ENCODE measurements at regions not wholly inside any gene's neighbourhood (a gene's known extent, or its start where the extent isn't known, plus 50 kb on each side); places are given as distances from the start of the nearest gene placed in this dataset.

GRCh38 chr6:44668976-44669934, 281.7 kb downstream of the CDC5L start:
- Mint-ChIP-seq H3K27me3 (no peaks in the 10 kb centered on the region), H3K4me3 (no peak overlapping the region), H3K27ac (no peak overlapping the region), H3K9me3 (no peaks in the 10 kb centered on the region), H3K36me3 (ENCODE audit: low read depth) (no peaks in the 10 kb centered on the region), H3K4me1 (ENCODE audit: low read depth) (no peaks in the 10 kb centered on the region)

- no peak overlapping the region for H3K4me3 Mint-ChIP-seq
- no peaks in the 10 kb centered on the region for H3K36me3 Mint-ChIP-seq (ENCODE audit: low read depth)
- no peaks in the 10 kb centered on the region for H3K9me3 Mint-ChIP-seq
- H3K4me1 Mint-ChIP-seq (ENCODE audit: low read depth) = no peaks in the 10 kb centered on the region
- no peak overlapping the region for H3K27ac Mint-ChIP-seq
- no peaks in the 10 kb centered on the region for H3K27me3 Mint-ChIP-seq
Observed at GRCh38 chr6:44670146-44670545, 282.6 kb downstream of the CDC5L start.

DNA sequence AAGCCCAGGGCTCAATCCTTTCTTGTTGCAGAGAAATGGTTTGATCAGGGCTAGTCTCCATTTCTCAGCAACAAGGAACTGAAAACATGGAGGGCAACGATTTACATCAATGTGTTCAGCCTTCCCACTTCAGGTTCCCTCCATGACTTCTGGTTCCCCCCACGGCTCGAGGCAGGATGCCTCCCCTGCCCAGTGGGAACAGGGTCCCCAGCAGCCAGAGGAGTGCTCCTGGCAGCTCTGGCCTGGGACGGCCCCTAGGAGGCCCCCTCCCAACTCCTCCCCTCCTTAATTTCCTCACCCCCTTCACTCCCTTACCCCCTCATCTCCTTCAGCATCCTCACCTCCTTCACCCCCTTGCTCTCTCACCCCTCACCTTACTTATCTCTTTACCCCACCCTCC, 283.8 kb downstream of the CDC5L start:
- Mint-ChIP-seq H3K4me3 (no peak overlapping the region), H3K9me3 (no peaks in the 10 kb centered on the region), H3K27me3 (peaks cover 4% of the 10 kb centered on the region), H3K4me1 (ENCODE audit: low read depth) (no peaks in the 10 kb centered on the region), H3K36me3 (ENCODE audit: low read depth) (no peaks in the 10 kb centered on the region), H3K27ac (no peak overlapping the region)

DNA sequence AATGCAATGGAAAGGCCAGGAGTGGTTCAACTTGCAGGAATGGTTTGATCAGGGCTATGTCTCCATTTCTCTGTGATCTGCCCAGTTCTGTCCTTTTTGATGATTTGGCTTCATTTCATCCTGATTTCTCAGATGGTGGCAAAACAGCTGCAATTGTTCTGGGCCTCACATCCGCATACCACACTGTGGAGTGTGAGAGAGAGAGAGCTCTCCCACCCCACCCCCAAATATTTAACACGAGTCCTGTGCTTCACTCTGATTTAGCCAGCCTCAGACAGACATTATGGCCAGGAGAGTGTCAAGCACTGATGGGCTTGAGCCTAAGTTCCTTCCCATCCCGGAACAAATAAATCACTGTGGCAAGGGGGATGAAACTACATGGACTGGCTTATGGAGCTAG, 284.6 kb downstream of the CDC5L start:
- Mint-ChIP-seq H3K27ac (no peak overlapping the region), H3K4me1 (ENCODE audit: low read depth) (no peaks in the 10 kb centered on the region), H3K36me3 (ENCODE audit: low read depth) (no peaks in the 10 kb centered on the region), H3K27me3 (peaks cover 4% of the 10 kb centered on the region), H3K4me3 (no peak overlapping the region), H3K9me3 (no peaks in the 10 kb centered on the region)

DNA sequence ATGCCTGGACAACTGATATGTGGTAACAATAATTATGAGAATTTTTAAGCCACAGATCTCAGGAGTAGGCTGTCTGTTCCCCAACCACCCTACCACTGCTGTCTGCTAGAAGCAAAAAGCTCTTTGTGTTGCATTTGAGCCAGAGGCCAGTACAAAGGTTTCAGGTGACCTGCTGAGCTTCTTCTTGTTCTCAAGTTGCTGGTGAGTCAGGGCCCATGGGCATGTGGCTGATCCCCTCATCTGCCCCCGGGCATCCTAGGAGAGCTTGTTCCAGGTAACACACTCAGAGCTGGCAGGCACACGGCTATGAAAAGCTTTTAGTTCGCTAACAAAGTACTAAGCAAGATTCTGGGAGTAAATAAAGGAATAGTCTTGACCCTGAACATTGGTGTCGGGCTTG, 285.3 kb downstream of the CDC5L start:
- no peaks in the 10 kb centered on the region for H3K4me1 Mint-ChIP-seq (ENCODE audit: low read depth)
- H3K36me3 Mint-ChIP-seq (ENCODE audit: low read depth) = no peaks in the 10 kb centered on the region
- no peaks in the 10 kb centered on the region for H3K9me3 Mint-ChIP-seq
- H3K4me3 Mint-ChIP-seq = no peak overlapping the region
- H3K27me3 Mint-ChIP-seq = peaks cover 4% of the 10 kb centered on the region
- H3K27ac Mint-ChIP-seq = no peak overlapping the region

DNA sequence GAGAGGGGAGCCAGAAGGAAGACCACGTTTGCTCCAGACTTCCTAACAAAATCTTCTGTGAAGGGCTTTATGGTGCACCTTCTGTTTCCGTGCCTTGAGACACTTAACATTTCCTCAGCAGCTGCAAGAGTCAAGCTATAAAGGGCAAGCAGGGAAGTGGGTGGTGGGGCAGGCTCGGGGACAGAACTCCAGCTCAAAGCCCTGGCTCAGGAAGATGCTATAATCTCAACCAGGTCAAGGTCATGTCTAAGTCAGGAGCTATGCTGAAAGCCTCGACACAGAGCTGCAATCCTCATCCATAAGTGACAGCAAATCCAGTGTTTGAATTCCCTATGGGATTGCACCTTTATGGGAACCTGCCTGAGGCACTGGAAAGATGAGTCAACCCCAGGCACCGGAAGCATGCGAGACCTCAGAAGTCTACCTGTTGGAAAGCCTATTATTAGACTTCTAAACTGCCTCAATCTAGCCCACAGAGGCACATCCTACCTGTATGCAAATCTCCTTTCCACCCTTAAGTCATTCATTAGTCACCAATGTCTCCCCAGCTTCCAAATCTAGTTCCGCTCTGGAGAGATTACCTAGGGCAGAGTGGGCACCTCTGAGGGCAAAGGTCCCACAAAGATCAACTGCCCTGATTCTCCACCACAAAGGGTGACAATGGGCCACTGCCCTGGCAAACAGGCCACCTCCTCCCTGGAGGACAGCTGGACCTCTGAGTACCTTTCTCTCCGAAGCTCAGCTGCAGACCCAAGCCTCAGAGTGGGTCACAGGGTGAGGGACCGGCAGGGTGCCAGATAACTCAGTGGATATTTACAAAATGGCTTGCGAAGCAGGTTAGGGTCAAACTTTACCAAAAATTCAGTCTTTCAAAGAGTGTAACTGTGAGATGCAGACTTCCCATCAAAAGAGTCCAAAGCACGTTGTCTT, 287.0 kb downstream of the CDC5L start:
- peaks cover 4% of the 10 kb centered on the region for H3K27me3 Mint-ChIP-seq

GRCh38 chr6:44675449-44675848, 287.9 kb downstream of the CDC5L start:
- Mint-ChIP-seq H3K4me1 (ENCODE audit: low read depth) (no peaks in the 10 kb centered on the region), H3K27ac (no peak overlapping the region), H3K27me3 (peaks cover 4% of the 10 kb centered on the region), H3K36me3 (ENCODE audit: low read depth) (no peaks in the 10 kb centered on the region), H3K4me3 (no peak overlapping the region), H3K9me3 (no peaks in the 10 kb centered on the region)

More for the DNA sequence above, 287.0 kb downstream of the CDC5L start:
- Mint-ChIP-seq H3K4me1 (ENCODE audit: low read depth) (no peaks in the 10 kb centered on the region), H3K4me3 (no peak overlapping the region), H3K36me3 (ENCODE audit: low read depth) (no peaks in the 10 kb centered on the region), H3K9me3 (no peaks in the 10 kb centered on the region), H3K27ac (no peak overlapping the region)

DNA sequence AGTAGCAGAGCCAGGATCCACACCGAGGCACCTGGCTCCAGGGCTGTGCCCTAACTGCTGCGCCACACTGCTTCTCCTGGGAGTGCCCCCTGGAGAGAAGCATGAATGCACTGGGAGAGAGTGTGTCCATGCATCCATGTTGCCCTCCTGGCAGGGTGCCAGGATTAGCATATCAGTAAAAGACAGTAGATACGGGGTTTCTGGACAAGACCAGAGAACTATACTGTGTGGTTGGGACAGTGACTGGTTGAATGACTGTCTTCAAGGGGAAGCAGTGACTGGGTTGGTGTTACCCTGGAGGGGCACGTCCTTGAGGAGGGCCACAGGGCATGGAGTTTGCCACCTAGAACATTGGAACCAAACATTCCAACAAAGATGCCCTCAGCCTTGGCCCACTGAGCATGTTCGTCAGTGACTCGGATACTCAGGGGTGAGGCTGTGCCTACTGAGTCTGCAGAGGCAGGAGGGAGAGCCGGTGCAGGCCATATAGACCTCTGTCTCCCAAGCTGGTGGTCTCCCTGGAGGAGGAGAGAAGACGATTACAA, 288.8 kb downstream of the CDC5L start:
- H3K4me3 Mint-ChIP-seq = no peak overlapping the region
- H3K36me3 Mint-ChIP-seq (ENCODE audit: low read depth) = no peaks in the 10 kb centered on the region
- H3K4me1 Mint-ChIP-seq (ENCODE audit: low read depth) = no peaks in the 10 kb centered on the region
- peaks cover 4% of the 10 kb centered on the region for H3K27me3 Mint-ChIP-seq
- H3K9me3 Mint-ChIP-seq = no peaks in the 10 kb centered on the region
- no peak overlapping the region for H3K27ac Mint-ChIP-seq

GRCh38 chr6:44676826-44677433, 289.4 kb downstream of the CDC5L start:
- H3K9me3 Mint-ChIP-seq = no peaks in the 10 kb centered on the region
- H3K27me3 Mint-ChIP-seq = peaks cover 4% of the 10 kb centered on the region
- H3K4me3 Mint-ChIP-seq = no peak overlapping the region
- H3K27ac Mint-ChIP-seq = no peak overlapping the region
- no peaks in the 10 kb centered on the region for H3K4me1 Mint-ChIP-seq (ENCODE audit: low read depth)
- no peaks in the 10 kb centered on the region for H3K36me3 Mint-ChIP-seq (ENCODE audit: low read depth)

DNA sequence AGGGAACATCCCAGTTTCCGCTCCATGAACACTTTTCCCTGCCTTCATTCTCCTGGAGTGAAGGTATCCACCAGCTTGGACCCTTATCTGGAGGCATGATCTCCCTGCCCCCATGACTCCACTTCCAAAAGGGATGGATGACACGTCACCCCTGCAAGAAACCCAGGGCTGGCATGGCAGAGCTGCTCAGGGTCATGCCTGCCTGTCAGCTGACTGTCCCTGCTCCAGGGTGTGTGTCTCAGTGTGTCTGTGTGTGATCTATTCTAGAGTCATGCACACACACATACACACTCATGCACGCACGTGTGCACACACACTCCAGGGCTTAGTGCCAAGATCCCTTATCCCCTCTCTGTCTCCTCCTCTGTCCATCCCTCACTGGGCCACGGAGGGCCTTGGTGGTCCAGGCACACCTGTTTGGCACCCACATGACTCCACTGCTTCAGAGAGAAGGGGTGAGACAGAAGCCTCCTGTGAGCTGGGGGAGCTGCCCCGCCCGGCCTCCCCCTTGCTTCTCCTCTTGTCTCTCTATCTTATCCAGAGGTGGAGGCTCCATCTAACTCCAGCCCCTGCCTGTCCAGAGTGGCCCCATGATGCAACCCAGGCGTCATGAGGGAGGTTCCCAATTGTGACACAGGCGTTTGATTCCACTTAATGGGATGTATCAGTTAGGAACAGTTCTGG, 290.9 kb downstream of the CDC5L start:
- Mint-ChIP-seq H3K9me3 (no peaks in the 10 kb centered on the region), H3K36me3 (ENCODE audit: low read depth) (no peaks in the 10 kb centered on the region), H3K27ac (no peak overlapping the region)

GRCh38 chr6:44679438-44680201, 292.1 kb downstream of the CDC5L start:
- H3K9me3 Mint-ChIP-seq = no peaks in the 10 kb centered on the region
- H3K36me3 Mint-ChIP-seq (ENCODE audit: low read depth) = no peaks in the 10 kb centered on the region
- no peaks in the 10 kb centered on the region for H3K4me1 Mint-ChIP-seq (ENCODE audit: low read depth)
- H3K4me3 Mint-ChIP-seq = no peak overlapping the region
- H3K27ac Mint-ChIP-seq = no peak overlapping the region
- H3K27me3 Mint-ChIP-seq = peaks cover 4% of the 10 kb centered on the region

More for the DNA sequence above, 290.9 kb downstream of the CDC5L start:
- Mint-ChIP-seq H3K27me3 (peaks cover 4% of the 10 kb centered on the region), H3K4me3 (no peak overlapping the region), H3K4me1 (ENCODE audit: low read depth) (no peaks in the 10 kb centered on the region)

DNA sequence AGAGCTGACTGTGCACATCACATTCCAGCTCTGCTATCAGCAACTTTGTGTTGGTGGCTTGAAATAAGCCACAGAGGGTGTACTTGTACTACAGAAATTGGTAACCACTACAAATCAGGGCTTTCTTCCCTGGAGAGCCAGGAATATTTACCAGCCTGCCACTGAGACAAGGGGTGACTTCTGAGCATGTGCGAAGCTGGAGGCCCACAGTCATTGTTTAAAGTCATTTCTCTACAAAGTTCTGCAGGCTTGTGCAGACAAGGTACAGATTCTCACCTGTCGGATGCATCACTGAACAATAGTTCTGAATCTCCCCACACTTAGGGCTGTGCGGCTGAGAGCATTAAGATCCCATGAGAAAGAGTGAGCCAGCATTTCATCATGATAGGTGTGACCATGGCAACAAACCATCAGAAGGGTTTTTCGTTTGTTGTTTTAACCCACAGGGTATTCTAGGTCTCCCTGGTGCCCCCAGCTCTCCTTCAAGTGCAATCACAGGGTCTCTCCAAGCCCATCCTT, 292.8 kb downstream of the CDC5L start:
- no peak overlapping the region for H3K4me3 Mint-ChIP-seq
- H3K36me3 Mint-ChIP-seq (ENCODE audit: low read depth) = no peaks in the 10 kb centered on the region
- no peak overlapping the region for H3K27ac Mint-ChIP-seq
- H3K4me1 Mint-ChIP-seq (ENCODE audit: low read depth) = no peaks in the 10 kb centered on the region
- peaks cover 4% of the 10 kb centered on the region for H3K27me3 Mint-ChIP-seq
- no peaks in the 10 kb centered on the region for H3K9me3 Mint-ChIP-seq

GRCh38 chr6:44681761-44682160, 294.3 kb downstream of the CDC5L start:
- Mint-ChIP-seq H3K36me3 (ENCODE audit: low read depth) (no peaks in the 10 kb centered on the region), H3K4me3 (no peak overlapping the region), H3K27ac (no peak overlapping the region), H3K27me3 (no peaks in the 10 kb centered on the region), H3K4me1 (ENCODE audit: low read depth) (no peaks in the 10 kb centered on the region), H3K9me3 (no peaks in the 10 kb centered on the region)

Measured in stimulated activated naive CD8-positive, alpha-beta T cell treated with anti-CD3 and anti-CD28 coated beads, Interleukin-15, Interleukin-2, amounts not matched to agents 100 ng/mL and 50 ng/mL, for 24 hours (primary cell).